ENCODE measurements at regions not wholly inside any gene's neighbourhood (a gene's known extent, or its start where the extent isn't known, plus 50 kb on each side); places are given as distances from the start of the nearest gene placed in this dataset.
"Not testable (repeated sequence)": the region's sequence is repeated elsewhere in the genome, so short reads cannot be mapped to it uniquely, and the experiment has no call there.

GRCh38 chr9:40177403-40177802 is 821.9 kb downstream of the SPATA31A1 start:
- H3K27ac ChIP-seq; H3K9me3 ChIP-seq; H3K27me3 ChIP-seq; H3K4me1 ChIP-seq; intact Hi-C loops (cut with DNase I; ENCODE audit: low total_unique reads); DNase-seq; in situ Hi-C loops (cut with MboI; ENCODE audit: low pct_ligation_motif_present in 1 of 4, low pct_unique_long_range_greater_than_20kb in 1 of 4, low sequenced_read_pairs in 3 of 4); H3K4me3 ChIP-seq; H3K36me3 ChIP-seq: not testable (repeated sequence)
- 73% methylated on average over 22 of the region's 23 CpGs; no CpG with 5 or more reads in 1 of the 2 donors for WGBS, 2 donors (ENCODE audit: low coverage in 1 of 2)

DNA sequence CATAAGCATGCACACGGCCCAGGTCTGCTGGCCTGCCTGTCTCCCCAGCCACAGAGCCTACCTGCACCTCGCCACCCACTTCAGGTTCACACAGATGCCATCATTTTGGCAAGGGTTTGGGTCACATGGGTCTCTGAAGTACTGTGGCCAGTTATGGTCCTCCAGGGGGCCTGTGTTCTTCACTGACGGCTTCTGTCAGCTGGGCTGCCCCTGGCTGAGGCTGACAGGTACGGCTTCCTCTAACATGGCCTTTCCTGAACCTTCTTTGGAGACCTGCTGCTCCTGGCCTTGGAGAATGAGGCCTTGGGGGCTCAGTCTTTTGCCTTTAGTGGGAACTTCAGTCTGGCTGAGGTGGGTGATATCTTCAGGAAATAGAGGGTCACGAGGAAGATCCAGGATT is 835.9 kb downstream of the SPATA31A1 start:
- intact Hi-C loops (cut with DNase I; ENCODE audit: low total_unique reads); H3K4me1 ChIP-seq; H3K27ac ChIP-seq; H3K27me3 ChIP-seq; H3K4me3 ChIP-seq; H3K36me3 ChIP-seq; DNase-seq; H3K9me3 ChIP-seq; in situ Hi-C loops (cut with MboI; ENCODE audit: low pct_ligation_motif_present in 1 of 4, low pct_unique_long_range_greater_than_20kb in 1 of 4, low sequenced_read_pairs in 3 of 4): not testable (repeated sequence)
- 100% methylated on average over 1 of the region's 5 CpGs; no CpG with 5 or more reads in 1 of the 2 donors for WGBS, 2 donors (ENCODE audit: low coverage in 1 of 2)

DNA sequence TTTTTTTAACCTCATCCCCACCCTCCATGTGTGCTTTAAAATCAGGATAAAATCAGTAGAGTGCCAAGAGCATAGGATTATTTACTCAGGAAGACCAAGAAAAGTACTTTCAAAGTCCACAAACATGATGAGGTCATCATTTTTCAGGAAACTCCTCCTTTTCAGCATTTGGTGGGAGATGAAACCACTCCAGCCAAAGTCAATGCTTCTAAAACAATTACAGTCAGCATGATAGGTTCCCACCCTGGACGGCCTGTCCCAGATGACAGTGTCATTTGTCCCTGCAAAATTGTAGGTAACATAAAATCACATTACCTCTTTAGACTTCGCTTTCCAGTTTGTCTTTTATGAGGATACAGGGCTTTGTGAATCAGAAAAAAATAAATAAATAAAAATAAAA is 836.7 kb downstream of the SPATA31A1 start:
- DNase-seq; H3K9me3 ChIP-seq; intact Hi-C loops (cut with DNase I; ENCODE audit: low total_unique reads); H3K27ac ChIP-seq; in situ Hi-C loops (cut with MboI; ENCODE audit: low pct_ligation_motif_present in 1 of 4, low pct_unique_long_range_greater_than_20kb in 1 of 4, low sequenced_read_pairs in 3 of 4); H3K27me3 ChIP-seq; H3K4me3 ChIP-seq; H3K36me3 ChIP-seq; H3K4me1 ChIP-seq: not testable (repeated sequence)
- 91% methylated on average over 1 of the region's 2 CpGs; no CpG with 5 or more reads in 1 of the 2 donors for WGBS, 2 donors (ENCODE audit: low coverage in 1 of 2)

DNA sequence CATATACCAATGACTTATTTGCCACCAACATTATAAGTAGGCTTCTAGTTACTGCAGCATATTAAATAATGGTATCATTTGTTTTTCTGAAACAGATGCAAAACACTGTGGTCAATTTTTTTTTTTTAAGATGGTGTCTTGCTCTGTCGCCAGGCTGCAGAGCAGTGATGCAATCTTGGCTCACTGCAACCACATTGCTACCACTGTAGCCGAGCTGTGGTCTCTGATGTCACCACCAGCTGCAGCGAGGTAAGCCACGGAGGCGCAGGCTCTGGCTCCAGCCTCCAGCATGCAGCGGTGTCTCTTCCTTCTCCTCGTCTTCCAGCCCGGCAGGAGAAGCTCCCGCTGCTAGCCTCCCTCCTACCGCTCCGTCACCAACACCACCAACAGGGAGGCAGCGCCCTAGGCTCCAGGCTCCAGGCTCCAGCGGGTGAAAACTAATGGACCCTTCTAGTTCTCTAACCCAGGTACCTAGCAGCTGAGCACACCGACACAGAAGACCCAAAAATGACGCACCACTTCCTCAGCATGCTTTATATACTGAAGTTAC is 840.8 kb downstream of the SPATA31A1 start:
- H3K27me3 ChIP-seq; H3K4me1 ChIP-seq; H3K9me3 ChIP-seq; intact Hi-C loops (cut with DNase I; ENCODE audit: low total_unique reads); H3K27ac ChIP-seq; H3K4me3 ChIP-seq; DNase-seq; in situ Hi-C loops (cut with MboI; ENCODE audit: low pct_ligation_motif_present in 1 of 4, low pct_unique_long_range_greater_than_20kb in 1 of 4, low sequenced_read_pairs in 3 of 4); H3K36me3 ChIP-seq: not testable (repeated sequence)
- 40 to 70% methylated on average over 1 to 13 of the region's 15 CpGs for WGBS, 2 donors (ENCODE audit: low coverage in 1 of 2)

DNA sequence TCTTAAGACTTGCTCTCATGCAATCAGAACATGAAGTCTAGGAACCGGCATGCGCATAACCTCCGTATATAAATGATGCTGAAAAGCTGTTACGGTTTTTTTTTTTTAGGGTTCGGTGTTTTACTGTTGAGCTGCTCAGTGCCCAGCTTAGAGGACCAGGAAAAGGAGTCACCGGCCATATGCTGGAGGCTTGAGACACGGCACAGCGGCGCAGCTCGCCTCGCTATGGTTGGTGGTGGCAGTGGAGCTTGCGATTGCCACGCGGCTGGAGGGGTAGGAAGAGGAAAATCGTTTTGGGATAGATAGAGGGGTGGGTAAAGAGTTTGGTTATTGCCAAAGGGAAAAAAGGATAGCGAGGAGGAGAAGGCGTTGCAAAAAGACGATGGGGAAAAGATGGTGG is 841.3 kb downstream of the SPATA31A1 start:
- H3K27ac ChIP-seq; H3K9me3 ChIP-seq; DNase-seq; H3K4me3 ChIP-seq; H3K4me1 ChIP-seq; H3K27me3 ChIP-seq; in situ Hi-C loops (cut with MboI; ENCODE audit: low pct_ligation_motif_present in 1 of 4, low pct_unique_long_range_greater_than_20kb in 1 of 4, low sequenced_read_pairs in 3 of 4); H3K36me3 ChIP-seq; intact Hi-C loops (cut with DNase I; ENCODE audit: low total_unique reads): not testable (repeated sequence)
- WGBS, 2 donors (ENCODE audit: low coverage in 1 of 2), result 89% methylated on average over 11 of the region's 18 CpGs; no CpG with 5 or more reads in 1 of the 2 donors

- H3K36me3 ChIP-seq; DNase-seq; H3K4me1 ChIP-seq; H3K4me3 ChIP-seq; H3K27ac ChIP-seq; in situ Hi-C loops (cut with MboI; ENCODE audit: low pct_ligation_motif_present in 1 of 4, low pct_unique_long_range_greater_than_20kb in 1 of 4, low sequenced_read_pairs in 3 of 4); H3K9me3 ChIP-seq; intact Hi-C loops (cut with DNase I; ENCODE audit: low total_unique reads); H3K27me3 ChIP-seq: not testable (repeated sequence)
- WGBS, 2 donors (ENCODE audit: low coverage in 1 of 2), result 90% methylated on average over 4 of the region's 33 CpGs; no CpG with 5 or more reads in 1 of the 2 donors
These were observed 866.2 kb downstream of the SPATA31A1 start for GRCh38 chr9:40221596-40222233.

DNA sequence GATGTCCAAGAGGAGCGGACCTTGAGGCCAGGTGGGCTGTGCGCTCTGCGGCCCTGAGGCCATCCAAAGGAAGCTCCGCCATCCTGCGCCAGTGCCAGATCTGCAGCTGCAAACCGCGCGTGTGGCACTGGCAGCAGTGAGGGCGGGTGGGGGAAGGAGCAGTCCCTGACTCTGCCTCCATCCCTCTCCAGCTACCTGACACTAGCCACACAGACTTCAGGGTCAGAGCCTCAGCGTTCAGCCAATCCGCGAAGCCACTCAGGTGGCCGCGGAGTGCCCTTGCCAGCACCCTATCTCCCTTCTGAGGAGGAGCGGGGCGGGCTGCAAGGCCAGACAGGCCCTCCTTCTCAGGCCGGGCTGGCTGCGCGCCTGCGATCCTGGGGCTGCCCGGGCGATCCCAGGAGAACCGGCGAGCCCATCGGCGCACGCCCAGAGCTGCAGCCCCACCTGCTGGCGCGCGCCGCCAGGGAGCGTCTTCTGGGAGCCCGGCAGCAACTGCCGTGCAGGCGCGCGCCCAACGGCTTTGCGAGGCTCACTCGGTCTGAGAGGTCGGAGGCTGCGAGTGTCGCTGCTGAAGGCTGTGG is 867.2 kb downstream of the SPATA31A1 start:
- 0% methylated on average over 6 of the region's 43 CpGs; no CpG with 5 or more reads in 1 of the 2 donors for WGBS, 2 donors (ENCODE audit: low coverage in 1 of 2)
- H3K36me3 ChIP-seq; H3K27me3 ChIP-seq; intact Hi-C loops (cut with DNase I; ENCODE audit: low total_unique reads); H3K4me3 ChIP-seq; H3K9me3 ChIP-seq; H3K27ac ChIP-seq; H3K4me1 ChIP-seq; in situ Hi-C loops (cut with MboI; ENCODE audit: low pct_ligation_motif_present in 1 of 4, low pct_unique_long_range_greater_than_20kb in 1 of 4, low sequenced_read_pairs in 3 of 4): not testable (repeated sequence)
- peak; percentile 46 for DNase-seq

GRCh38 chr9:40223353-40223752 is 867.9 kb downstream of the SPATA31A1 start:
- in situ Hi-C loops (cut with MboI; ENCODE audit: low pct_ligation_motif_present in 1 of 4, low pct_unique_long_range_greater_than_20kb in 1 of 4, low sequenced_read_pairs in 3 of 4); H3K36me3 ChIP-seq; intact Hi-C loops (cut with DNase I; ENCODE audit: low total_unique reads); H3K27ac ChIP-seq; H3K27me3 ChIP-seq; H3K9me3 ChIP-seq; H3K4me1 ChIP-seq: not testable (repeated sequence)
- peak overlapping the region in 1 of 4 donors; percentile 18 for H3K4me3 ChIP-seq
- 10% methylated on average over 6 of the region's 33 CpGs; no CpG with 5 or more reads in 1 of the 2 donors for whole genome bisulfite sequencing, 2 donors (ENCODE audit: low coverage in 1 of 2)
- peak; percentile 13 for DNase-seq

All from transverse colon (tissue), 4 donors.